HEK293 (cell line): ENCODE measurements at regions not wholly inside any gene's neighbourhood (a gene's known extent, or its start where the extent isn't known, plus 50 kb on each side); places are given as distances from the start of the nearest gene placed in this dataset.
"Not testable (repeated sequence)": the region's sequence is repeated elsewhere in the genome, so short reads cannot be mapped to it uniquely, and the experiment has no call there.

ENCODE experiments used
- CTCF ChIA-PET: fragments of 350-600 bp; formaldehyde crosslinking; extraction: SDS; loops from one replicate; lab custom pipeline; 2021; ENCODE audit warnings: antibody characterized with exemption; lab: Yijun Ruan, JAX
- POLR2A ChIA-PET: fragments of 300-600 bp; formaldehyde crosslinking; extraction: SDS; loops from one replicate; lab custom pipeline; 2020; ENCODE audit warnings: antibody characterized with exemption, inconsistent platforms; lab: Yijun Ruan, JAX
- H3K27ac ChIP-seq: fragments of 200-500 bp; sonication (Bioruptor generic); 2 replicates; pipeline ENCODE4 v1.5.1; 2014; ENCODE audit warnings: low read depth, low read length, control low read depth, inconsistent platforms; ENCODE audit errors: extremely low read depth
- H3K36me3 ChIP-seq, 2 experiments: fragments of 200-500 bp in 1 of 2; sonication (Bioruptor generic) in 1 of 2; 1 replicate in 1 of 2; 2 replicates in 1 of 2; pipeline ENCODE4 v1.5.1; 2014 to 2017; ENCODE audit warnings: inconsistent platforms in 2 of 2, low read length in 2 of 2; ENCODE audit not compliant: control insufficient read depth in 2 of 2, insufficient read depth in 1 of 2
- H3K4me1 ChIP-seq: fragments of 200-500 bp; sonication (Bioruptor generic); 2 replicates; pipeline ENCODE4 v1.5.1; 2014; ENCODE audit warnings: mild to moderate bottlenecking, low read length, inconsistent platforms; ENCODE audit not compliant: control insufficient read depth, insufficient read depth
- H3K4me3 ChIP-seq: 2 replicates; pipeline ENCODE4 v1.5.1; 2011; ENCODE audit warnings: low read depth, mild to moderate bottlenecking, control low read depth, low read length, moderate library complexity
- H3K9me3 ChIP-seq: fragments of 200-500 bp; sonication (Bioruptor generic); 2 replicates; pipeline ENCODE4 v1.5.1; 2014; ENCODE audit warnings: low read depth, low read length, inconsistent platforms; ENCODE audit not compliant: control insufficient read depth, insufficient read depth
- AEBP2 ChIP-seq: fragments of 450-650 bp; formaldehyde crosslinking; IDR thresholded peaks from 2 replicates; pipeline ENCODE4 v1.5.1; 2016; ENCODE audit warnings: missing biosample characterization, missing genetic modification characterization, borderline replicate concordance
- PRDM1 ChIP-seq: fragments of 450-650 bp; formaldehyde crosslinking; IDR thresholded peaks from 2 replicates; pipeline ENCODE4; 2016; ENCODE audit warnings: missing biosample characterization, missing genetic modification characterization
- SCRT1 ChIP-seq: fragments of 450-650 bp; formaldehyde crosslinking; IDR thresholded peaks from 2 replicates; pipeline ENCODE4 v1.5.1; 2016; ENCODE audit warnings: missing biosample characterization, missing genetic modification characterization, borderline replicate concordance
- SP2 ChIP-seq: fragments of 450-650 bp; formaldehyde crosslinking; IDR thresholded peaks from 2 replicates; pipeline ENCODE4 v1.5.1; 2016; ENCODE audit warnings: missing biosample characterization, missing genetic modification characterization
- YY2 ChIP-seq: fragments of 450-650 bp; formaldehyde crosslinking; IDR thresholded peaks from 2 replicates; pipeline ENCODE4 v1.5.1; 2016; ENCODE audit warnings: missing biosample characterization, missing genetic modification characterization
- ZBTB17 ChIP-seq: fragments of 450-650 bp; formaldehyde crosslinking; IDR thresholded peaks from 2 replicates; pipeline ENCODE4 v1.5.1; 2016; ENCODE audit warnings: missing biosample characterization, missing genetic modification characterization
- ZFP41 ChIP-seq: fragments of 450-650 bp; formaldehyde crosslinking; IDR thresholded peaks from 2 replicates; pipeline ENCODE4 v1.5.1; 2016; ENCODE audit warnings: missing biosample characterization, missing genetic modification characterization, borderline replicate concordance
- ZNF146 ChIP-seq: fragments of 450-650 bp; formaldehyde crosslinking; IDR thresholded peaks from 2 replicates; pipeline ENCODE4 v1.5.1; 2016; ENCODE audit warnings: missing biosample characterization, missing genetic modification characterization
- ZNF341 ChIP-seq: fragments of 450-650 bp; formaldehyde crosslinking; IDR thresholded peaks from 2 replicates; pipeline ENCODE4; 2016; ENCODE audit warnings: low read depth, missing biosample characterization, missing genetic modification characterization
- ZNF404 ChIP-seq: fragments of 450-650 bp; formaldehyde crosslinking; IDR thresholded peaks from 2 replicates; pipeline ENCODE4 v1.5.1; 2017; ENCODE audit warnings: missing biosample characterization, missing genetic modification characterization
- ZNF501 ChIP-seq: fragments of 450-650 bp; formaldehyde crosslinking; IDR thresholded peaks from 2 replicates; pipeline ENCODE4 v1.5.1; 2016; ENCODE audit warnings: missing biosample characterization, missing genetic modification characterization
- ZNF530 ChIP-seq: fragments of 450-650 bp; formaldehyde crosslinking; IDR thresholded peaks from 2 replicates; pipeline ENCODE4 v1.5.1; 2016; ENCODE audit warnings: low read depth, missing biosample characterization, missing genetic modification characterization
- ZNF792 ChIP-seq: fragments of 450-650 bp; formaldehyde crosslinking; IDR thresholded peaks from 2 replicates; pipeline ENCODE4 v1.5.1; 2016; ENCODE audit warnings: missing biosample characterization, missing genetic modification characterization

- no peak overlapping the region for H3K4me3 ChIP-seq
- no peak for TF ChIP-seq PRDM1 (tag by site-specific recombination)
- no peak for TF ChIP-seq SCRT1 (tag by site-specific recombination)
- TF ChIP-seq ZNF341 (tag by site-specific recombination): peak; percentile 45; the same call in 1 of the 2 replicates
- TF ChIP-seq ZBTB17 (tag by site-specific recombination): no peak
- no peak for TF ChIP-seq ZNF146 (tag by site-specific recombination)
- no peaks in the 10 kb centered on the region for H3K36me3 ChIP-seq
- H3K9me3 ChIP-seq: no peaks in the 10 kb centered on the region
- H3K4me1 ChIP-seq: no peaks in the 10 kb centered on the region
- POLR2A ChIA-PET: no interaction called here
- no peak overlapping the region for H3K27ac ChIP-seq
- CTCF ChIA-PET: interaction anchor here (1.8 kb wide), 1 partner anchor 119 kb away, joined by 9 read pairs; no protein-coding TSS in a partner anchor
Measured at GRCh38 chr20:48502016-48502415, 325.8 kb downstream of the PREX1 start.

DNA sequence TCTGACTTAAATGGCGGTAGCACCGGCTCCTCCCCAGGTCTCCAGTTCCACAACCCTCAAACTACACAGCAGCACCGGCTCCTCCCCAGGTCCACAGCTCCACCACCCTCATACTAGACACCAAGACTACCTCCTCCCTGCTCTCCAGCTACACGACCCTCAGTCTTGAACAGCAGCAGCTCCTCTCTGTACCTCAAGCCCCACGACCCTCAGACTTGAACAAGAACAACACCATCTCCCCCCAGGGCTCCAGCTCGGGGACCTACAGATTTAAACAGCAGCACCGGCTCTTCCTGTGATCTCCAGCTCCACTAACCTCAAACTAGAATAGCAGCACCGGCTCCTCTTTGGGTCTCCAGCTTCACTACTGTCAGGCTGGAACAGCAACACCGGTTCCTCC lies 326.9 kb downstream of the PREX1 start:
- CTCF ChIA-PET: interaction anchor here (0.7 kb wide), 1 partner anchor 14 kb away, joined by 3 read pairs; no protein-coding TSS in a partner anchor
- H3K4me3 ChIP-seq, POLR2A ChIA-PET, H3K36me3 ChIP-seq, H3K27ac ChIP-seq, H3K4me1 ChIP-seq, H3K9me3 ChIP-seq: not testable (repeated sequence)

- CTCF ChIA-PET: interaction anchor here (1.5 kb wide), 1 partner anchor 122 kb away, joined by 6 read pairs; no protein-coding TSS in a partner anchor
- H3K4me3 ChIP-seq, H3K27ac ChIP-seq, POLR2A ChIA-PET, H3K4me1 ChIP-seq, H3K9me3 ChIP-seq, H3K36me3 ChIP-seq: not testable (repeated sequence)
Measured at GRCh38 chr20:48498939-48499338, 328.9 kb downstream of the PREX1 start.

- POLR2A ChIA-PET, H3K4me1 ChIP-seq, H3K36me3 ChIP-seq, CTCF ChIA-PET, H3K27ac ChIP-seq, H3K9me3 ChIP-seq, H3K4me3 ChIP-seq: not testable (repeated sequence)
Measured at GRCh38 chr20:48498125-48498524, 329.7 kb downstream of the PREX1 start.

GRCh38 chr20:48493966-48494365 lies 333.8 kb downstream of the PREX1 start:
- H3K4me1 ChIP-seq: no peaks in the 10 kb centered on the region
- no peaks in the 10 kb centered on the region for H3K9me3 ChIP-seq
- no peak overlapping the region for H3K27ac ChIP-seq
- no peak for TF ChIP-seq YY2 (tag by site-specific recombination)
- TF ChIP-seq ZNF404: no peak
- no peak for TF ChIP-seq ZNF530
- TF ChIP-seq ZNF501: no peak
- no peak for TF ChIP-seq ZNF792
- TF ChIP-seq ZFP41: no peak
- no peak for TF ChIP-seq SP2 (tag by site-specific recombination)
- TF ChIP-seq SCRT1 (tag by site-specific recombination): no peak
- no peak for TF ChIP-seq AEBP2
- H3K4me3 ChIP-seq: no peak overlapping the region
- ChIA-PET POLR2A (no interaction called here), CTCF (interaction anchor here (0.6 kb wide), 1 partner anchor 545 kb away, joined by 3 read pairs; no protein-coding TSS in a partner anchor)
- H3K36me3 ChIP-seq: no peaks in the 10 kb centered on the region

DNA sequence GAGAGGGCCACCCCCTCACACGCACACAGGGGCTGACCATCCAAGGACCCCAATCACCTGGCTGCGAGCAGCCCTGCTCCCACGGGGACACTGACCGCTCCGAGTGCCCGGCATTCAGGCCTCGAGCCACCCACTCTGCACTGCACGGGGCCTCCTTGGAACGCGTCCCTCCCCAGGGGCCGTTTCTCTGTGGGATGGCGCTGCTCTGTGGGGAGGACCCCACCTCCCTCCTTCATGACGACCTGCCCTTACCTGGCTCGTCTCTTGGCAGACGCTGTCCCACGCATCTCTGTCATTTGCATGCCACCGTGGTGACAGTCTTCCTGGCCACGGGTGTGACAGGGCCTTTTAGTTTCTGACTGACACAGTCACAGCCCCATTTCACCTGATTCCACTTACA lies 334.5 kb downstream of the PREX1 start:
- POLR2A ChIA-PET, H3K27ac ChIP-seq, H3K9me3 ChIP-seq, H3K4me1 ChIP-seq, H3K4me3 ChIP-seq, H3K36me3 ChIP-seq: not testable (repeated sequence)
- CTCF ChIA-PET: interaction anchor here (0.6 kb wide), 1 partner anchor 127 kb away, joined by 3 read pairs; no protein-coding TSS in a partner anchor
